ENCODE measurements at regions not wholly inside any gene's neighbourhood (a gene's known extent, or its start where the extent isn't known, plus 50 kb on each side); places are given as distances from the start of the nearest gene placed in this dataset.

- 85% methylated on average over 2 of the region's 2 CpGs for WGBS
These were observed 132.8 kb upstream of the ECI2 start for GRCh38 chr6:4268171-4268570.

GRCh38 chr6:4265740-4266139, 130.4 kb upstream of the ECI2 start:
- Histone ChIP-seq H3K4me3 (ENCODE audit: insufficient read depth in 1 of 2, low read depth in 1 of 2, low read length in 2 of 2) (no peak overlapping the region), H3K36me3 (ENCODE audit: control insufficient read depth in 1 of 2, insufficient read depth in 2 of 2, low read depth in 1 of 2, low read length in 2 of 2) (no peaks in the 10 kb centered on the region), H3K27me3 (ENCODE audit: control insufficient read depth in 1 of 2, insufficient read depth in 1 of 2, low read length in 2 of 2) (peaks cover 6 to 18% of the 10 kb centered on the region in 2 experiments), H3K4ac (ENCODE audit: low read depth in 1 of 2, low read length in 2 of 2) (no peak overlapping the region), H3K4me2 (ENCODE audit: low read length, poor library complexity, severe bottlenecking) (no peak overlapping the region), H2BK15ac (ENCODE audit: low read depth, poor library complexity, severe bottlenecking) (no peak overlapping the region), H2BK120ac (ENCODE audit: low read depth, low read length) (no peak overlapping the region), H4K91ac (ENCODE audit: low read length) (no peak overlapping the region), H3K14ac (ENCODE audit: low read length in 2 of 2) (no peak overlapping the region), H3K4me1 (ENCODE audit: control insufficient read depth, insufficient read depth, low read depth, low read length) (no peaks in the 10 kb centered on the region), H2AFZ (ENCODE audit: low read depth, low read length) (no peak overlapping the region), H2BK12ac (ENCODE audit: low read length in 2 of 2) (no peak overlapping the region), H2BK5ac (ENCODE audit: low read depth, low read length, poor library complexity, severe bottlenecking) (no peak overlapping the region), H3K27ac (ENCODE audit: low read length, poor library complexity, severe bottlenecking) (no peak overlapping the region), H3K18ac (ENCODE audit: low read depth in 1 of 2, low read length in 2 of 2) (no peak overlapping the region), H3K23ac (ENCODE audit: low read length in 2 of 2) (no peak overlapping the region), H3K79me1 (replicated peaks; ENCODE audit: low read length, poor library complexity, severe bottlenecking) (no peaks in the 10 kb centered on the region), H4K8ac (ENCODE audit: low read length) (no peak overlapping the region), H3K9me3 (ENCODE audit: control insufficient read depth, low read length) (no peaks in the 10 kb centered on the region), H2AK5ac (ENCODE audit: low read length, severe bottlenecking) (no peak overlapping the region), H3K9ac (ENCODE audit: low read length) (no peak overlapping the region)
- 94% methylated on average over 7 of the region's 7 CpGs for WGBS
- no peak for DNase-seq

More at GRCh38 chr6:4268171-4268570, 132.8 kb upstream of the ECI2 start:
- no peak overlapping the region for H3K4me3 ChIP-seq (ENCODE audit: insufficient read depth in 1 of 2, low read depth in 1 of 2, low read length in 2 of 2)
- no peak overlapping the region for H3K4ac ChIP-seq (ENCODE audit: low read depth in 1 of 2, low read length in 2 of 2)
- H3K4me1 ChIP-seq (ENCODE audit: control insufficient read depth, insufficient read depth, low read depth, low read length) = no peaks in the 10 kb centered on the region
- no peak overlapping the region for H3K9ac ChIP-seq (ENCODE audit: low read length)
- peak; percentile 54 for DNase-seq
- H3K79me1 ChIP-seq (replicated peaks; ENCODE audit: low read length, poor library complexity, severe bottlenecking) = no peaks in the 10 kb centered on the region
- H3K9me3 ChIP-seq (ENCODE audit: control insufficient read depth, low read length) = no peaks in the 10 kb centered on the region
- no peak overlapping the region for H3K14ac ChIP-seq (ENCODE audit: low read length in 2 of 2)
- no peak overlapping the region for H2AFZ ChIP-seq (ENCODE audit: low read depth, low read length)
- H2BK12ac ChIP-seq (ENCODE audit: low read length in 2 of 2) = no peak overlapping the region
- H3K4me2 ChIP-seq (ENCODE audit: low read length, poor library complexity, severe bottlenecking) = no peak overlapping the region
- H2AK5ac ChIP-seq (ENCODE audit: low read length, severe bottlenecking) = no peak overlapping the region
- no peak overlapping the region for H3K27ac ChIP-seq (ENCODE audit: low read length, poor library complexity, severe bottlenecking)
- no peak overlapping the region for H4K8ac ChIP-seq (ENCODE audit: low read length)
- no peaks in the 10 kb centered on the region for H3K36me3 ChIP-seq (ENCODE audit: control insufficient read depth in 1 of 2, insufficient read depth in 2 of 2, low read depth in 1 of 2, low read length in 2 of 2)
- H3K23ac ChIP-seq (ENCODE audit: low read length in 2 of 2) = no peak overlapping the region
- no peak overlapping the region for H4K91ac ChIP-seq (ENCODE audit: low read length)
- no peak overlapping the region for H2BK5ac ChIP-seq (ENCODE audit: low read depth, low read length, poor library complexity, severe bottlenecking)
- H3K18ac ChIP-seq (ENCODE audit: low read depth in 1 of 2, low read length in 2 of 2) = no peak overlapping the region
- no peak overlapping the region for H2BK15ac ChIP-seq (ENCODE audit: low read depth, poor library complexity, severe bottlenecking)
- peaks cover 6 to 18% of the 10 kb centered on the region in 2 experiments for H3K27me3 ChIP-seq (ENCODE audit: control insufficient read depth in 1 of 2, insufficient read depth in 1 of 2, low read length in 2 of 2)
- no peak overlapping the region for H2BK120ac ChIP-seq (ENCODE audit: low read depth, low read length)

DNA sequence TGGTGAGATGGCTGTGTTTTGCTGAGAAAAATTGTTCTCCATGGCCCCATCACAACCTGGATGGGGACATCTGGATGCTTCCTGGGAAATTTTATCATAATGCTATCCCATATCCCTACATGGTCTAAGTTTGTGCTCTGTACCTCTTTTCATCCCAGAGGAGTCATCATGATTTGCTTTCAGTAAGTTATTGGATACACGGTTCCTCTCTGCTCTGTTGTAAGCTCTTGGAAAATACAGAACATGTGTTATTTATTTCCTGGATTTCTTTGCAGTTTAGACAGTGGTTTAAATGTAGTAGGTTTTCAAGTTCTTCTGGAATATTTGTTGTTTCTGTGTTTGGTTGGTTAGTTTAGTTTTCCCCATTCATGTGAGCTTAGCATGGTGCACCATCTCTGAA, 129.2 kb upstream of the ECI2 start:
- no peak for DNase-seq
- no peak overlapping the region for H2AK5ac ChIP-seq (ENCODE audit: low read length, severe bottlenecking)
- H3K27me3 ChIP-seq (ENCODE audit: control insufficient read depth in 1 of 2, insufficient read depth in 1 of 2, low read length in 2 of 2) = peaks cover 6 to 18% of the 10 kb centered on the region in 2 experiments
- no peak overlapping the region for H2BK15ac ChIP-seq (ENCODE audit: low read depth, poor library complexity, severe bottlenecking)
- no peak overlapping the region for H3K4me2 ChIP-seq (ENCODE audit: low read length, poor library complexity, severe bottlenecking)
- H3K4me1 ChIP-seq (ENCODE audit: control insufficient read depth, insufficient read depth, low read depth, low read length) = no peaks in the 10 kb centered on the region
- H3K14ac ChIP-seq (ENCODE audit: low read length in 2 of 2) = no peak overlapping the region
- no peak overlapping the region for H3K4ac ChIP-seq (ENCODE audit: low read depth in 1 of 2, low read length in 2 of 2)
- H3K9ac ChIP-seq (ENCODE audit: low read length) = no peak overlapping the region
- H2BK5ac ChIP-seq (ENCODE audit: low read depth, low read length, poor library complexity, severe bottlenecking) = no peak overlapping the region
- H2AFZ ChIP-seq (ENCODE audit: low read depth, low read length) = no peak overlapping the region
- H3K4me3 ChIP-seq (ENCODE audit: insufficient read depth in 1 of 2, low read depth in 1 of 2, low read length in 2 of 2) = no peak overlapping the region
- H3K79me1 ChIP-seq (replicated peaks; ENCODE audit: low read length, poor library complexity, severe bottlenecking) = no peaks in the 10 kb centered on the region
- no peak overlapping the region for H3K18ac ChIP-seq (ENCODE audit: low read depth in 1 of 2, low read length in 2 of 2)
- no peak overlapping the region for H3K23ac ChIP-seq (ENCODE audit: low read length in 2 of 2)
- no peak overlapping the region for H3K27ac ChIP-seq (ENCODE audit: low read length, poor library complexity, severe bottlenecking)
- H4K91ac ChIP-seq (ENCODE audit: low read length) = no peak overlapping the region
- no peak overlapping the region for H4K8ac ChIP-seq (ENCODE audit: low read length)
- H3K9me3 ChIP-seq (ENCODE audit: control insufficient read depth, low read length) = no peaks in the 10 kb centered on the region
- WGBS = 94% methylated on average over 1 of the region's 1 CpG
- H2BK12ac ChIP-seq (ENCODE audit: low read length in 2 of 2) = no peak overlapping the region
- H2BK120ac ChIP-seq (ENCODE audit: low read depth, low read length) = no peak overlapping the region
- H3K36me3 ChIP-seq (ENCODE audit: control insufficient read depth in 1 of 2, insufficient read depth in 2 of 2, low read depth in 1 of 2, low read length in 2 of 2) = no peaks in the 10 kb centered on the region

- Histone ChIP-seq H3K4me1 (ENCODE audit: control insufficient read depth, insufficient read depth, low read depth, low read length) (no peaks in the 10 kb centered on the region), H3K14ac (ENCODE audit: low read length in 2 of 2) (no peak overlapping the region), H3K27ac (ENCODE audit: low read length, poor library complexity, severe bottlenecking) (no peak overlapping the region), H2BK12ac (ENCODE audit: low read length in 2 of 2) (no peak overlapping the region), H2BK15ac (ENCODE audit: low read depth, poor library complexity, severe bottlenecking) (no peak overlapping the region), H2BK120ac (ENCODE audit: low read depth, low read length) (no peak overlapping the region), H3K79me1 (replicated peaks; ENCODE audit: low read length, poor library complexity, severe bottlenecking) (no peaks in the 10 kb centered on the region), H2AK5ac (ENCODE audit: low read length, severe bottlenecking) (no peak overlapping the region), H2BK5ac (ENCODE audit: low read depth, low read length, poor library complexity, severe bottlenecking) (no peak overlapping the region), H3K18ac (ENCODE audit: low read depth in 1 of 2, low read length in 2 of 2) (no peak overlapping the region), H4K8ac (ENCODE audit: low read length) (no peak overlapping the region), H3K4me2 (ENCODE audit: low read length, poor library complexity, severe bottlenecking) (no peak overlapping the region), H4K91ac (ENCODE audit: low read length) (no peak overlapping the region), H3K4me3 (ENCODE audit: insufficient read depth in 1 of 2, low read depth in 1 of 2, low read length in 2 of 2) (no peak overlapping the region), H3K27me3 (ENCODE audit: control insufficient read depth in 1 of 2, insufficient read depth in 1 of 2, low read length in 2 of 2) (peaks cover 2 to 17% of the 10 kb centered on the region in 2 experiments), H2AFZ (ENCODE audit: low read depth, low read length) (no peak overlapping the region), H3K4ac (ENCODE audit: low read depth in 1 of 2, low read length in 2 of 2) (no peak overlapping the region), H3K9me3 (ENCODE audit: control insufficient read depth, low read length) (no peaks in the 10 kb centered on the region), H3K9ac (ENCODE audit: low read length) (no peak overlapping the region), H3K36me3 (ENCODE audit: control insufficient read depth in 1 of 2, insufficient read depth in 2 of 2, low read depth in 1 of 2, low read length in 2 of 2) (no peaks in the 10 kb centered on the region), H3K23ac (ENCODE audit: low read length in 2 of 2) (no peak overlapping the region)
- WGBS = 72% methylated on average over 3 of the region's 3 CpGs
- DNase-seq = peak; percentile 30
These were observed 128.7 kb upstream of the ECI2 start for GRCh38 chr6:4264081-4264480.

All from mesenchymal stem cell (in vitro differentiated cells and primary cell).